ENCODE measurements at regions not wholly inside any gene's neighbourhood (a gene's known extent, or its start where the extent isn't known, plus 50 kb on each side); places are given as distances from the start of the nearest gene placed in this dataset.

GRCh38 chr3:102329561-102329960, 105.3 kb upstream of the ZPLD1 start:
- WGBS (ENCODE audit: insufficient coverage, insufficient replicate concordance, low lambda C conversion rate, missing lambda C conversion rate): 33% methylated on average over 1 of the region's 1 CpG
- H3K9me3 ChIP-seq (replicated peaks; ENCODE audit: control insufficient read depth, insufficient read depth, low read length): no peaks in the 10 kb centered on the region
- no peaks in the 10 kb centered on the region for H4K20me1 ChIP-seq (ENCODE audit: control insufficient read depth, insufficient read depth)
- H3K36me3 ChIP-seq (ENCODE audit: control insufficient read depth in 2 of 2, insufficient read depth in 2 of 2, low read length in 1 of 2): no peaks in the 10 kb centered on the region
- no peak for DNase-seq (ENCODE audit: low read depth, low spot score)
- H3K9ac ChIP-seq (ENCODE audit: control insufficient read depth, insufficient read depth, low read length): no peak overlapping the region
- no peak overlapping the region for H2AFZ ChIP-seq (ENCODE audit: control insufficient read depth, low read depth, low read length)
- no peak overlapping the region for H3K4me2 ChIP-seq (ENCODE audit: control insufficient read depth, insufficient read depth)
- TF ChIP-seq TCF7 (IDR thresholded peaks at IDR 0.05; ENCODE audit: borderline replicate concordance) (no peak), CTCF (IDR thresholded peaks at IDR 0.05 in 2 of 3, conservative IDR thresholded peaks at IDR 0.05 in 1 of 3; ENCODE audit: control insufficient read depth in 2 of 3, extremely low read depth in 1 of 3, insufficient read depth in 1 of 3, low read depth in 3 of 3, low read length in 3 of 3) (no peak), IKZF2 (IDR thresholded peaks at IDR 0.05) (no peak), WRNIP1 (IDR thresholded peaks at IDR 0.05; ENCODE audit: borderline replicate concordance, low read depth, low read length) (no peak), LARP7 (IDR thresholded peaks at IDR 0.05) (no peak), POLR2AphosphoS5 (IDR thresholded peaks at IDR 0.05; ENCODE audit: low read length) (no peak), NFIC (IDR thresholded peaks at IDR 0.05; ENCODE audit: low read depth, low read length) (no peak), IRF4 (IDR thresholded peaks at IDR 0.05; ENCODE audit: low read depth, low read length) (no peak), TARDBP (IDR thresholded peaks at IDR 0.05; ENCODE audit: borderline replicate concordance) (no peak), ZNF207 (IDR thresholded peaks at IDR 0.05; ENCODE audit: borderline replicate concordance) (no peak), FOXK2 (IDR thresholded peaks at IDR 0.05) (no peak), ZZZ3 (IDR thresholded peaks at IDR 0.05; ENCODE audit: control insufficient read depth, insufficient read length, low read depth) (no peak), HDAC6 (IDR thresholded peaks at IDR 0.05; ENCODE audit: unreplicated experiment) (no peak), ZSCAN29 (IDR thresholded peaks at IDR 0.05) (no peak), BCL3 (IDR thresholded peaks at IDR 0.05; ENCODE audit: borderline replicate concordance, insufficient read depth, low read depth, low read length, poor library complexity, severe bottlenecking) (no peak)
- TF ChIP-seq, protein P1, sequence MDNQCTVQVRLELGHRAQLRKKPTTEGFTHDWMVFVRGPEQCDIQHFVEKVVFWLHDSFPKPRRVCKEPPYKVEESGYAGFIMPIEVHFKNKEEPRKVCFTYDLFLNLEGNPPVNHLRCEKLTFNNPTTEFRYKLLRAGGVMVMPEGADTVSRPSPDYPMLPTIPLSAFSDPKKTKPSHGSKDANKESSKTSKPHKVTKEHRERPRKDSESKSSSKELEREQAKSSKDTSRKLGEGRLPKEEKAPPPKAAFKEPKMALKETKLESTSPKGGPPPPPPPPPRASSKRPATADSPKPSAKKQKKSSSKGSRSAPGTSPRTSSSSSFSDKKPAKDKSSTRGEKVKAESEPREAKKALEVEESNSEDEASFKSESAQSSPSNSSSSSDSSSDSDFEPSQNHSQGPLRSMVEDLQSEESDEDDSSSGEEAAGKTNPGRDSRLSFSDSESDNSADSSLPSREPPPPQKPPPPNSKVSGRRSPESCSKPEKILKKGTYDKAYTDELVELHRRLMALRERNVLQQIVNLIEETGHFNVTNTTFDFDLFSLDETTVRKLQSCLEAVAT (IDR thresholded peaks at IDR 0.05): no peak
- no TSS peak for BruUV-seq (replicated peaks)
- intact Hi-C loops (cut with micrococcal nuclease; ENCODE audit: unreplicated experiment) (no loop called here), in situ Hi-C loops (cut with MboI) (no loop called here)
- H3K27ac ChIP-seq (ENCODE audit: control insufficient read depth, insufficient read depth): no peak overlapping the region
- no peak for FAIRE-seq
- H3K27me3 ChIP-seq (replicated peaks in 1 of 2; ENCODE audit: control insufficient read depth in 2 of 2, insufficient read depth in 2 of 2, low read length in 1 of 2): no peaks in the 10 kb centered on the region
- ChIA-PET SMC1A (ENCODE audit: uncharacterized antibody, unreplicated experiment) (no interaction called here), RAD21 (ENCODE audit: unreplicated experiment) (no interaction called here), POLR2A (no interaction called here), CTCF (no interaction called here)
- H3K4me3 ChIP-seq: no peak overlapping the region
- H3K79me2 ChIP-seq (ENCODE audit: control insufficient read depth, insufficient read depth, low read length): no peaks in the 10 kb centered on the region
- no peaks in the 10 kb centered on the region for H3K4me1 ChIP-seq (ENCODE audit: control insufficient read depth, insufficient read depth, low read length)
- ATAC-seq: no peak
